Esophagus muscularis mucosa (tissue), 4 donors: ENCODE measurements at regions not wholly inside any gene's neighbourhood (a gene's known extent, or its start where the extent isn't known, plus 50 kb on each side); places are given as distances from the start of the nearest gene placed in this dataset.

Experiments
- DNase-seq: peaks from one replicate; pipeline ENCODE4 v3.0.0-alpha.2; 2017; ENCODE audit errors: extremely low spot score
- H3K27ac ChIP-seq, 4 donors: fragments of 200-600 bp; sonication (generic); replicated peaks in 1 of 4; 1 replicate in 3 of 4; 2 replicates in 1 of 4; pipeline ENCODE4 v1.5.1; 2016 to 2019; ENCODE audit warnings: mild to moderate bottlenecking in 1 of 4
- H3K27me3 ChIP-seq, 4 donors: fragments of 200-600 bp; sonication (generic); one replicate each; pipeline versions ENCODE4 v1.5.1 to v1.6.0; 2016 to 2019
- H3K36me3 ChIP-seq, 4 donors: fragments of 200-600 bp; sonication (generic); one replicate each; pipeline ENCODE4 v1.5.1; 2016 to 2019
- H3K4me1 ChIP-seq, 4 donors: fragments of 200-600 bp; sonication (generic); one replicate each; pipeline ENCODE4 v1.5.1; 2016 to 2019
- H3K4me3 ChIP-seq, 4 donors: fragments of 200-600 bp; sonication (generic); 1 replicate in 2 of 4; 2 replicates in 2 of 4; pipeline ENCODE4 v1.5.1; 2016 to 2019; ENCODE audit warnings: mild to moderate bottlenecking in 4 of 4, moderate library complexity in 1 of 4
- H3K9me3 ChIP-seq, 4 donors: fragments of 200-600 bp; sonication (generic); 1 replicate in 3 of 4; 2 replicates in 1 of 4; pipeline ENCODE4 v1.5.1; 2016 to 2019
- EP300 ChIP-seq: sonication (generic); formaldehyde crosslinking; IDR thresholded peaks from one replicate; pipeline ENCODE4 v1.6.1; 2017; ENCODE audit warnings: antibody characterized with exemption
- POLR2A ChIP-seq: fragments of 450-650 bp; IDR thresholded peaks from one replicate; pipeline ENCODE4 v1.6.1; 2017; ENCODE audit warnings: antibody characterized with exemption, moderate library complexity, mild to moderate bottlenecking, low read depth
- POLR2AphosphoS5 ChIP-seq, 2 donors: sonication (generic); formaldehyde crosslinking; IDR thresholded peaks; one replicate each; pipeline ENCODE4 v1.6.1; 2017; ENCODE audit warnings: antibody characterized with exemption in 2 of 2
- WGBS: methylation state at CpG from one replicate; pipeline ENCODE4 v1.1.5; 2018; 5-methylcytosine and 5-hydroxymethylcytosine counted together
- intact Hi-C: fragments of 100-400 bp; cut with DNase I; formaldehyde crosslinking; loops from one replicate; pipeline ENCODE4 v1.15.1; 2023
- TF ChIP-seq, protein P1 (sequence below), 3 experiments: fragments of 200-600 bp in 2 of 3; fragments of 450-650 bp in 1 of 3; sonication (generic) in 2 of 3; IDR thresholded peaks; one replicate each; pipeline ENCODE4 v1.5.1; 2017 to 2019; ENCODE audit warnings: antibody characterized with exemption in 3 of 3, mild to moderate bottlenecking in 2 of 3, moderate library complexity in 1 of 3

DNA sequence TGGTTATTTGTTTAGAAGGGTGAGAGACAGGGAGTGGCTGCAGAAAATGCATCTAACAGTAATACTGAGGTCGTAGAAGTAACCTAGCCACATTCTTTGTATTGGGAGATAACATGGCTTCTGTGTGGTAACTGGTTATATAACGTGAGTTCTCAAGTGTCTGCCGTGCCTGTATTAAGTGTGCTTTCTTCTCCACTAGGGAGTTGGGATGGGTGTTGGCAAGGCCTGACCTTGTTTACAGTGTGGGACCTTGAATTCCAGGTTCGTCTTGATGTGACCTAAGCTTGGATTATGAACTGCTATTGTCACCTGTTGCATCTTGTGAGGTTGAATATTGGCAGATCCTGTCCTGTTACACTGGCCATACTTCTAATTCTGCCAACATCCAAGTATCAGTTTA is 145.3 kb upstream of the NAMPT start:
- WGBS = 85% methylated on average over 4 of the region's 4 CpGs
- Histone ChIP-seq H3K4me1 (peaks cover 5 to 17% (median 10%) of the 10 kb centered on the region in 4 donors), H3K36me3 (no peaks in the 10 kb centered on the region), H3K27ac (no peak overlapping the region), H3K4me3 (no peak overlapping the region), H3K9me3 (no peaks in the 10 kb centered on the region), H3K27me3 (no peaks in the 10 kb centered on the region)
- intact Hi-C loops = no loop called here
- no peak for DNase-seq
- no peak for TF ChIP-seq POLR2A
- TF ChIP-seq POLR2AphosphoS5 (IDR thresholded peaks at IDR 0.05) = no peak
- TF ChIP-seq, protein P1, sequence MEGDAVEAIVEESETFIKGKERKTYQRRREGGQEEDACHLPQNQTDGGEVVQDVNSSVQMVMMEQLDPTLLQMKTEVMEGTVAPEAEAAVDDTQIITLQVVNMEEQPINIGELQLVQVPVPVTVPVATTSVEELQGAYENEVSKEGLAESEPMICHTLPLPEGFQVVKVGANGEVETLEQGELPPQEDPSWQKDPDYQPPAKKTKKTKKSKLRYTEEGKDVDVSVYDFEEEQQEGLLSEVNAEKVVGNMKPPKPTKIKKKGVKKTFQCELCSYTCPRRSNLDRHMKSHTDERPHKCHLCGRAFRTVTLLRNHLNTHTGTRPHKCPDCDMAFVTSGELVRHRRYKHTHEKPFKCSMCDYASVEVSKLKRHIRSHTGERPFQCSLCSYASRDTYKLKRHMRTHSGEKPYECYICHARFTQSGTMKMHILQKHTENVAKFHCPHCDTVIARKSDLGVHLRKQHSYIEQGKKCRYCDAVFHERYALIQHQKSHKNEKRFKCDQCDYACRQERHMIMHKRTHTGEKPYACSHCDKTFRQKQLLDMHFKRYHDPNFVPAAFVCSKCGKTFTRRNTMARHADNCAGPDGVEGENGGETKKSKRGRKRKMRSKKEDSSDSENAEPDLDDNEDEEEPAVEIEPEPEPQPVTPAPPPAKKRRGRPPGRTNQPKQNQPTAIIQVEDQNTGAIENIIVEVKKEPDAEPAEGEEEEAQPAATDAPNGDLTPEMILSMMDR (IDR thresholded peaks at IDR 0.05) = no peak
- TF ChIP-seq EP300 = no peak

DNA sequence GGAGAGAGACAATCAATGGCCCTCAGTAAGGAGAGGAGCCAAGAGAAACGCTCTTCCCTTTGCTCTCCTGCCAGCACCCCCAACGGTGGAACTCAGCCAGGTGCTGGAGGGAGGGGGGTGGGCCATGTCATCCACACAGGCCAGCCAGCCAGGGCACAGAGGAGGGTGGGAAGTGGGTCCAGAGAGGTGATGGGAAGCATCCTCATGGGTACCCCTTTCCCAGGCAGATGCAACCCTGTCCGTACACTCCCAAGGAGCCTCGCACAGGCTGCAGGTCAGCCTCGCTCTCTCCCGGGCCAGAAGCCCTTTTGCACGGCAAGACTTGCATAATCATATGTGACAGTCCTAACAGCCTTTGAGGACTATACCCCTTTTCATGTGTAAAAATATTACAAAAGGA is 142.0 kb upstream of the NAMPT start:
- Histone ChIP-seq H3K36me3 (no peaks in the 10 kb centered on the region), H3K4me3 (no peak overlapping the region), H3K27me3 (no peaks in the 10 kb centered on the region), H3K27ac (no peak overlapping the region), H3K9me3 (no peaks in the 10 kb centered on the region), H3K4me1 (peaks cover 16 to 43% (median 31%) of the 10 kb centered on the region in 4 donors)
- no peak for DNase-seq
- no peak for TF ChIP-seq POLR2AphosphoS5 (IDR thresholded peaks at IDR 0.05)
- TF ChIP-seq, protein P1 (IDR thresholded peaks at IDR 0.05) = no peak
- no peak for TF ChIP-seq POLR2A
- no peak for TF ChIP-seq EP300
- 77% methylated on average over 6 of the region's 7 CpGs for whole genome bisulfite sequencing
- intact Hi-C loops = no loop called here

DNA sequence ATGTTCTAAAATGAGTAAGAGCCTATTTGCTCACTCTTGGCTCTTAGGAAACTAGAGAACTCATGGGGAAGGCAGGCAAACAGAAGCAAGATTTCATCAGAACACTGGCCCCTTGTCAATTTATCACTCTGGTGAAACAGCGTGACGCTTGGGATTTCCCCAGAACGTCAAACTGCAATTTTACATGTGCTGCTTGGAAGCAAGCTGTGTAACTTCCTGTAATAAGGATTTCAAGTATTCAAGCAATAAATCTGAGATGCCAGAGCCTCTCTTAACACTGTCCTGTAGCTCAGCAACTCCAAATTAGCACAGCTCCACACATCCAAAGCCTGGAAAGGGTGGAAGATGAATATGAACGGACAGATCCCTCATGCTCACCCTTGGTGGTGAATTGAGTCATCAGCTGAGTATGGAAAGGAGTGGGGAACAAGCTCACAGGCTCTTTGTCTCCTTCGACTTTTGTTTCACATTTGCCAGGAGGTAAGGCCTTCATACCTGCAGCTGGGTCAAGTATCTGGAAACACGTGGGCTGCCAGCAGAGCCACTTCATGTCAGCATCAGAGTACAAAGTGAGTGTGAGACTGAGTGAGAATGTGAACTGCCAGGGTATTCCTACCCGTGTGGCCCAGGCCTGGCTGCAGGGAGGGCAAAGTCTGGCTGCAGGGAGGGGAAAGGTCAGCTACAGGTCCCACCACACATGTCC is 140.4 kb upstream of the NAMPT start:
- H3K4me1 ChIP-seq = peaks cover 29 to 59% (median 47%) of the 10 kb centered on the region in 4 donors
- no peaks in the 10 kb centered on the region for H3K9me3 ChIP-seq
- intact Hi-C loops = no loop called here
- DNase-seq = peak; percentile 97
- 22% methylated on average over 7 of the region's 7 CpGs for WGBS
- H3K27me3 ChIP-seq = no peaks in the 10 kb centered on the region
- peak overlapping the region in 2 of 4 donors; percentile 6 to 29 for H3K4me3 ChIP-seq
- TF ChIP-seq, protein P1 (IDR thresholded peaks at IDR 0.05) = no peak
- TF ChIP-seq EP300 = peak; percentile 97
- peak; percentile 81 to 92 for TF ChIP-seq POLR2AphosphoS5 (IDR thresholded peaks at IDR 0.05)
- peak overlapping the region; percentile 63 to 82 (median 74) for H3K27ac ChIP-seq
- no peaks in the 10 kb centered on the region for H3K36me3 ChIP-seq

DNA sequence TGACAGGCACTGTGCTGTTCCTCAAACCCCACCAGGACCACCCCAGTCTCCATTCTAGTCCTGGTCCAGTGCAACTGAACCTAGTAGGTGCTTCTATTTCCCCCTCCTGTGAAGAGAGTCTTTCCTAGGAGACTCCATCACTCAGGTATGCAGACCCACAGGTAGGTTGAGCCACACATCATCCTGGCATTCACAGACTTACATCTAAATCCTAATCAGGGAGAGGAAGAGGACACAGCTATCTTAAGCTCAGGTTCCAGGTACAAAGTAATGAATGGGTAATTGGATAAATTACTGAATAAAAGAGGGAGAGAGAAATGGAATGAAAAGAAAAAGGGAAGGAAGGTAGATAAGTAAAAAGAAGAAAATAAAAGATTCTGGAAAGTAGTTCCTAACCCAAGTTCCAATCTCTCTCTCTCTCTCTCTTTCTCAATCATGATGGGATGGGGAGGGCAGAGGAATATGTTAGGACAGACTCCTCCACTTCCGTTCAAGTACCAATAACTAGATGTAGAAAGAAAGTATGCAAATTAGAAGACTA is 139.8 kb upstream of the NAMPT start:
- Histone ChIP-seq H3K4me3 (no peak overlapping the region), H3K4me1 (peaks cover 29 to 66% (median 49%) of the 10 kb centered on the region in 4 donors), H3K27ac (peak overlapping the region; percentile 63 to 82 (median 74)), H3K27me3 (no peaks in the 10 kb centered on the region), H3K36me3 (no peaks in the 10 kb centered on the region), H3K9me3 (no peaks in the 10 kb centered on the region)
- intact Hi-C loops = no loop called here
- 10% methylated on average over 1 of the region's 1 CpG for WGBS
- TF ChIP-seq POLR2A (no peak), EP300 (no peak), POLR2AphosphoS5 (IDR thresholded peaks at IDR 0.05) (no peak)
- TF ChIP-seq, protein P1 (IDR thresholded peaks at IDR 0.05) = no peak
- no peak for DNase-seq
